ENCODE measurements at regions not wholly inside any gene's neighbourhood (a gene's known extent, or its start where the extent isn't known, plus 50 kb on each side); places are given as distances from the start of the nearest gene placed in this dataset.
"Not testable (repeated sequence)": the region's sequence is repeated elsewhere in the genome, so short reads cannot be mapped to it uniquely, and the experiment has no call there.

GRCh38 chr2:134041877-134042276 lies 212.0 kb upstream of the MGAT5 start:
- POLR2A ChIA-PET, result no interaction called here
- CTCF ChIA-PET, result no interaction called here
- no peak overlapping the region for H3K4me3 ChIP-seq (ENCODE audit: low read depth, low read length)

GRCh38 chr2:134043028-134043427 lies 210.8 kb upstream of the MGAT5 start:
- POLR2A ChIA-PET; H3K4me3 ChIP-seq (ENCODE audit: low read depth, low read length); DNase-seq (ENCODE audit: low read depth, low spot score); CTCF ChIA-PET: not testable (repeated sequence)

More at GRCh38 chr2:134041877-134042276, 212.0 kb upstream of the MGAT5 start:
- DNase-seq (ENCODE audit: low read depth, low spot score), result no peak
- TF ChIP-seq CTCF (IDR thresholded peaks at IDR 0.05; ENCODE audit: insufficient read depth, low read length, missing control alignments), result no peak

GRCh38 chr2:134052173-134052572 lies 201.7 kb upstream of the MGAT5 start:
- CTCF ChIA-PET, result no interaction called here
- DNase-seq (ENCODE audit: low read depth, low spot score), result no peak
- TF ChIP-seq CTCF (IDR thresholded peaks at IDR 0.05; ENCODE audit: insufficient read depth, low read length, missing control alignments), result no peak

GRCh38 chr2:134056173-134056572 lies 197.7 kb upstream of the MGAT5 start:
- no peak for TF ChIP-seq CTCF (IDR thresholded peaks at IDR 0.05; ENCODE audit: insufficient read depth, low read length, missing control alignments)
- CTCF ChIA-PET, result no interaction called here

More at GRCh38 chr2:134052173-134052572, 201.7 kb upstream of the MGAT5 start:
- no peak overlapping the region for H3K4me3 ChIP-seq (ENCODE audit: low read depth, low read length)
- POLR2A ChIA-PET, result no interaction called here

GRCh38 chr2:134061066-134061465 lies 192.8 kb upstream of the MGAT5 start:
- CTCF ChIA-PET, result interaction anchor here (1.0 kb wide), 1 partner anchor 57 kb away, joined by 3 read pairs; no protein-coding TSS in a partner anchor
- POLR2A ChIA-PET; DNase-seq (ENCODE audit: low read depth, low spot score); H3K4me3 ChIP-seq (ENCODE audit: low read depth, low read length): not testable (repeated sequence)

More at GRCh38 chr2:134056173-134056572, 197.7 kb upstream of the MGAT5 start:
- POLR2A ChIA-PET, result no interaction called here
- DNase-seq (ENCODE audit: low read depth, low spot score), result no peak
- H3K4me3 ChIP-seq (ENCODE audit: low read depth, low read length), result no peak overlapping the region

GRCh38 chr2:134062235-134062634 lies 191.6 kb upstream of the MGAT5 start:
- POLR2A ChIA-PET; DNase-seq (ENCODE audit: low read depth, low spot score): not testable (repeated sequence)

GRCh38 chr2:134063916-134064315 lies 190.0 kb upstream of the MGAT5 start:
- CTCF ChIA-PET; DNase-seq (ENCODE audit: low read depth, low spot score); POLR2A ChIA-PET; H3K4me3 ChIP-seq (ENCODE audit: low read depth, low read length): not testable (repeated sequence)

More at GRCh38 chr2:134062235-134062634, 191.6 kb upstream of the MGAT5 start:
- CTCF ChIA-PET; H3K4me3 ChIP-seq (ENCODE audit: low read depth, low read length): not testable (repeated sequence)

GRCh38 chr2:134070281-134070741 lies 183.6 kb upstream of the MGAT5 start:
- no peak overlapping the region for H3K4me3 ChIP-seq (ENCODE audit: low read depth, low read length)
- POLR2A ChIA-PET, result no interaction called here
- no peak for TF ChIP-seq CTCF (IDR thresholded peaks at IDR 0.05; ENCODE audit: insufficient read depth, low read length, missing control alignments)
- DNase-seq (ENCODE audit: low read depth, low spot score), result no peak
- CTCF ChIA-PET, result no interaction called here

All from AG04449 (cell line).